Kidney epithelial cell (primary cell): ENCODE measurements at regions not wholly inside any gene's neighbourhood (a gene's known extent, or its start where the extent isn't known, plus 50 kb on each side); places are given as distances from the start of the nearest gene placed in this dataset.

Experiments
- DNase-seq: peaks from one replicate; pipeline ENCODE4 v3.0.0-alpha.2; 2010; ENCODE audit warnings: low read depth
- H3K27me3 ChIP-seq: 2 replicates; pipeline ENCODE4 v1.6.0; 2011; ENCODE audit warnings: low read length; ENCODE audit not compliant: control insufficient read depth, insufficient read depth
- H3K36me3 ChIP-seq: 2 replicates; pipeline ENCODE4 v1.5.1; 2011; ENCODE audit warnings: low read length; ENCODE audit not compliant: control insufficient read depth, insufficient read depth
- H3K4me3 ChIP-seq: 2 replicates; pipeline ENCODE4 v1.5.1; 2011; ENCODE audit warnings: low read depth, mild to moderate bottlenecking, control low read depth, low read length
- TF ChIP-seq, protein P1 (sequence below): IDR thresholded peaks from 2 replicates; pipeline ENCODE4 v1.5.1; 2011; ENCODE audit warnings: mild to moderate bottlenecking, moderate library complexity, low read length, control low read depth, inconsistent platforms; ENCODE audit not compliant: insufficient read depth, poor library complexity, severe bottlenecking

DNA sequence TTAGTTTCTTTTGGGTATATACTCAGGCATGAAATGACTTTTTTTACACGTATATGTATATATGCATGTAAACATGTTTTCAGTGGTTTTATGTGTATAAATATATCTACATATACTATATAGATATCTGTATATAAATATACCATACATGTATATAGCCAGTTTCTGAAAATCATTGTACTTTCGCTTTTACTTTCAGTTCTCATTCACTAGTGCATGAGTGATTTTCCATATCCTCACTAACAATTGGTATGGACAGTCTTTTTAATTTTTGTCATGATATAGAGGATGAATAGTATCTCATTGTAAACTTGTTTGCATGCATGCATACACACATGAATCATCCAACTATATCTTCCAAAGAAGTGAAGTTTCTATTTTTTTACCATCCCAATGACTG is 877.1 kb upstream of the CDH8 start:
- TF ChIP-seq, protein P1, sequence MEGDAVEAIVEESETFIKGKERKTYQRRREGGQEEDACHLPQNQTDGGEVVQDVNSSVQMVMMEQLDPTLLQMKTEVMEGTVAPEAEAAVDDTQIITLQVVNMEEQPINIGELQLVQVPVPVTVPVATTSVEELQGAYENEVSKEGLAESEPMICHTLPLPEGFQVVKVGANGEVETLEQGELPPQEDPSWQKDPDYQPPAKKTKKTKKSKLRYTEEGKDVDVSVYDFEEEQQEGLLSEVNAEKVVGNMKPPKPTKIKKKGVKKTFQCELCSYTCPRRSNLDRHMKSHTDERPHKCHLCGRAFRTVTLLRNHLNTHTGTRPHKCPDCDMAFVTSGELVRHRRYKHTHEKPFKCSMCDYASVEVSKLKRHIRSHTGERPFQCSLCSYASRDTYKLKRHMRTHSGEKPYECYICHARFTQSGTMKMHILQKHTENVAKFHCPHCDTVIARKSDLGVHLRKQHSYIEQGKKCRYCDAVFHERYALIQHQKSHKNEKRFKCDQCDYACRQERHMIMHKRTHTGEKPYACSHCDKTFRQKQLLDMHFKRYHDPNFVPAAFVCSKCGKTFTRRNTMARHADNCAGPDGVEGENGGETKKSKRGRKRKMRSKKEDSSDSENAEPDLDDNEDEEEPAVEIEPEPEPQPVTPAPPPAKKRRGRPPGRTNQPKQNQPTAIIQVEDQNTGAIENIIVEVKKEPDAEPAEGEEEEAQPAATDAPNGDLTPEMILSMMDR, result no peak
- H3K36me3 ChIP-seq, result no peaks in the 10 kb centered on the region

DNA sequence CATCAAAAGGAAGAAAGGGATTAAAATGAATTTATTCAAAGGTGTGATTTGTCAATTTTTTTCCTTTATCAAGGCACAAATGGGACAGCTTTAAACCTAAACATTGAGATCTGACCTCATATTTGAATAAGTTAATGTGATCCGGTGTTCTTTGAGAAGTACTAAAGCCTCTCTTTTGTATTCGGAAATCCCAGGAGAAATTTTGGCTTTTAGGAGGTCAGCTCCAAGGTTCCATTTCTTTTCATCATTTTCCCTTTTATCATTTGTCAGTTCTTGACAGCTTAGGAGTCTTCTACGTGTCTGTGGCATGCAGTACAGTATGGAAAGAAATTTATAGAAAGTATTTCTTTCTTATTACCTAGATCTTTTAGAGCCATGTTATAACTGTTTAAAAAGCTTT is 873.4 kb upstream of the CDH8 start:
- Histone ChIP-seq H3K27me3 (no peaks in the 10 kb centered on the region), H3K4me3 (no peak overlapping the region), H3K36me3 (no peaks in the 10 kb centered on the region)
- TF ChIP-seq, protein P1, result no peak
- DNase-seq, result no peak

More for the DNA sequence above, 877.1 kb upstream of the CDH8 start:
- Histone ChIP-seq H3K27me3 (no peaks in the 10 kb centered on the region), H3K4me3 (no peak overlapping the region)
- DNase-seq, result no peak

DNA sequence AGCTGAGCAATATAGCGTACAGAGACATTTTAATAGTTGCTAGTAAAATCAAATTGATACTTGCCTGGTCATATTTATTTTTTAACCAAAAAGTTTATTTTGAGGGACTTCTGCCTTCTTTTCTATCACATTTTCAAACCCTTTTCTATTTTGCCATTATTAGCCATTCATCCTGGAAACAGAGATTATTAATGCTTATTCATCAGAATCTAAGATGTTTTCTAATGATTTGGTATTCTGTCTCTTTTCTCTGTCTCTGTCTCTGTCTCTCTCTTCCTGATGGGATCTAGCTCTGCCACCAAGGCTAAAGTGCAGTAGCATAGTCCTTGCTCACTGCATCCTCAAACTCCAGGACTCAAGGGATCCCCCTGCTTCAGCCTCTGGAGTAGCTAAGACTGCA is 871.3 kb upstream of the CDH8 start:
- H3K4me3 ChIP-seq, result no peak overlapping the region
- TF ChIP-seq, protein P1, result no peak
- no peaks in the 10 kb centered on the region for H3K27me3 ChIP-seq
- H3K36me3 ChIP-seq, result no peaks in the 10 kb centered on the region
- DNase-seq, result no peak

DNA sequence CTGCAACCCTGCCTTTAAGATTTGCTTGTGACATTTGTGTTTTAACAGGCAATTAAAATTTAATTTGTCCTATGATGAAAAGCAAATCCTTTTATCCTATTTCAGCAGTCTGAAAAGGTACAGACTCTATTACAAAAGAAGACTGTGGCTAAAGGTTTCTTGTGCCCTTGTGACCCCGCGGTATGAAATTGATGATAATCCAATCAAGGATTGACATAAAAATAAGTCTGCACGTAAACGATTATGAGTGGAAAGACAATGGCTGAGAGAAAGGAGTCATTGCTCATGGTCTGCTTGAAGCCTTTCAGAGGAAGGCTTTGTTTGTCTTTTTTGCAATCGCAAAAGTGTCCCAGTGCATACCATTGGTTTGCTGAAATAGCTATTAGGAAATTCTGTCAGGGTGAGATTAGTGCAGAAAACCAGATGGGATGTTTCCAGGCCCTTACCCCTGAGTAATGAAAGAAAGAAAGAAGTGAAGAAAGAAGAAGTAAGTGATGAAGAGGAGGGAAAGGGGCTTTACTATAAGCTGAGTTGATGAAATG is 867.8 kb upstream of the CDH8 start:
- TF ChIP-seq, protein P1, result no peak
- Histone ChIP-seq H3K4me3 (no peak overlapping the region), H3K36me3 (no peaks in the 10 kb centered on the region), H3K27me3 (no peaks in the 10 kb centered on the region)
- DNase-seq, result no peak

DNA sequence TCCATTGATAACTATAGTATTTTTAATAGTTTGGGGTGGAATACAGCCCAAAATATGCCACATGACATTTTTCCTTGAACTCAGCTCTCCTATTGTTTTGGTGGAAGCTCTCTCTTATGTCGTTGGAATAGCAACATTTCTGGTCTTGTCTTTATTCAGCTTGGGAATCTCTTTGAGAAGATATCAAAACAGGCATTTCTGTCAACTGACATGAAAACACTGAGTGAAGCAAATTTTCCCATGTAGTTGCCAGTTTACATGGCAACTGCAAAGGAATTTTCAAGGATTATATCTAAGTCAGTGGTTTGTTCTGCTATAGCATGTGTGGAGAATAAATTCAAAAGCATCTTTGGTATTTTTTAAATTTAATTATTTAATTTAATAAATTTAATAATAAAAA is 863.5 kb upstream of the CDH8 start:
- no peaks in the 10 kb centered on the region for H3K36me3 ChIP-seq
- DNase-seq, result no peak
- no peaks in the 10 kb centered on the region for H3K27me3 ChIP-seq
- H3K4me3 ChIP-seq, result no peak overlapping the region
- TF ChIP-seq, protein P1, result no peak

DNA sequence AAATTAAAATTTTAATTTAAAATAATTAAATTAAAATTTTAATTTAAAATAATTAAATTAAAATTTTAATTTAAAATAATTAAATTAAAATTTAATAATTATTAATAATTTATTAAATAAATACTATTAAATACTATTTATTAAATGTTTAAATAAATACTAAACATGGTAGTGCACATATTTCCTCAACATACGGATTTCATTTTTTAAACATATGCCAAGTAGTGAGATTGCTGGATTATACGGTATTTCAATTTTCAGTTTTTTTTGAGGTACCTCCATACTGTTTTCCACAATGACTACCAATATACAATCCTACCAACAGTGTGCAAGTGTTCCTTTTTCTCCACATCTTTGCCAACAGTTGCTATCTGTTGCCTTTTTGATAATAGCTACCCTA is 852.9 kb upstream of the CDH8 start:
- Histone ChIP-seq H3K36me3 (no peaks in the 10 kb centered on the region), H3K27me3 (no peaks in the 10 kb centered on the region), H3K4me3 (no peak overlapping the region)
- TF ChIP-seq, protein P1, result no peak
- DNase-seq, result no peak
